H1 (cell line): ENCODE measurements at regions not wholly inside any gene's neighbourhood (a gene's known extent, or its start where the extent isn't known, plus 50 kb on each side); places are given as distances from the start of the nearest gene placed in this dataset.

Source experiments
- HDAC2 ChIP-seq, 2 experiments: fragments of 300-600 bp in 1 of 2; sonication (generic) in 1 of 2; IDR thresholded peaks; 2 replicates each; pipeline ENCODE4 v1.6.1; 2011 to 2012; ENCODE audit warnings: low read depth in 2 of 2, low read length in 2 of 2, mild to moderate bottlenecking in 2 of 2, moderate library complexity in 2 of 2, borderline replicate concordance in 1 of 2, inconsistent platforms in 1 of 2
- RBBP5 ChIP-seq: IDR thresholded peaks from 2 replicates; pipeline ENCODE4 v1.7.1; 2012; ENCODE audit warnings: low read depth, mild to moderate bottlenecking, inconsistent platforms, low read length, moderate library complexity, borderline replicate concordance
- SIX5 ChIP-seq: IDR thresholded peaks from 2 replicates; pipeline ENCODE4 v1.6.1; 2011; ENCODE audit warnings: mild to moderate bottlenecking, low read depth, low read length
- TAF7 ChIP-seq: optimal IDR thresholded peaks from 2 replicates; pipeline ENCODE3; 2011; ENCODE audit warnings: low read depth, mild to moderate bottlenecking, inconsistent platforms, low read length, moderate library complexity, borderline replicate concordance

DNA sequence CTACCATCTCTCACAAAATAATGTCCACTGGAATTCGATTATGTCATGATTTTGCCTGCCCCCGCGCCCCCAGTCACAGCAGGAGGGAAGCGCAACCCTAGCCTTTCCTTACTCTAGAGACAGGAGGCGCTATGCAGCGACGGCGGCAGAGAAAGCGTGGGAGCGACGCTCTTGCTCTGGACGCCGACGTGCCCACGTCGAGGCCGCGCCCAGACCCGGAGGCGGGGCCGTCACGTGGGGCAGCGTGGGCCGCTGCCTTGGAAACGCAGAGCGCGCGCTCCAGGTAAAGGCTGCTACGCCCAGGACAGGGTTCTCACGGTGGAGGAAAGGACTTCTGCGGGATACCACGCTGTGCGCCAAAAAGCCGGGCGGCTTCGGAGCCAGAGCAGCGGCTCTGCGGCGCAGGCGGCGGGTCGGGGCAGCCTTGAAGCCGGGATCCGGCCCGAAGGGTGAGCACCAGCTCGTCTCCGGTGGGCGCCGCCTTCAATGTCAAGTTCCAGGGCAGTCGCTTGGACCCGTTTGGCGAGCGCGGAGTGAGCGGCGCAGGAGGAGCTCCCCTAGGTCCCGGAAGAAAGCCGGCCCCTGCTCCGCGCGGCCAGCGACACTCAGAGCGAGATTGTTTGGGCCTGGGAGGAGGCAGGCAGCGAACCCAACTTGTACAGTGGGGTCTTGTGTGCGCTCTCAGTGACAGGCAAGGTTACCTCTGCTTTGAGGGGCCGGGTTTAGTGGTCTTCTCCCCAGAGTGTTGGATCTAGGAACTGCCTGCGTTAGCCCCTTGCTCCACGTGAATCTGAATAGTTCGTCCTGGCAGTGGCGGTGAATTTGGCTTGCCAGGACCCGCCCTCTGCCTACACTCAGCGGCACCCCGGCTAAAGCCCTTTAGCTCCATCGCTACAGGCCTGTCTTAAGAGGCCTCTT is 121.7 kb downstream of the MRPL57 start (continued):
- TF ChIP-seq HDAC2 (IDR thresholded peaks at IDR 0.05; ENCODE audit: borderline replicate concordance in 1 of 2, low read depth in 2 of 2, low read length in 2 of 2) = peak in 1 of 2 experiments; percentile 97; a peak in 3 of 4 replicates
- TF ChIP-seq TAF7 = no peak
- TF ChIP-seq SIX5 = no peak
- TF ChIP-seq RBBP5 = peak; percentile 53; the same call in 1 of the 2 replicates
